HG03060 (cell line): ENCODE measurements at regions not wholly inside any gene's neighbourhood (a gene's known extent, or its start where the extent isn't known, plus 50 kb on each side); places are given as distances from the start of the nearest gene placed in this dataset.
"Not testable (repeated sequence)": the region's sequence is repeated elsewhere in the genome, so short reads cannot be mapped to it uniquely, and the experiment has no call there.

ENCODE experiments used
- ATAC-seq: cut with Tn5 transposase; IDR thresholded peaks from one replicate; pipeline ENCODE4 v1.9.1; 2021; ENCODE audit warnings: low read depth, moderate number of reproducible peaks; ENCODE audit not compliant: unreplicated experiment

DNA sequence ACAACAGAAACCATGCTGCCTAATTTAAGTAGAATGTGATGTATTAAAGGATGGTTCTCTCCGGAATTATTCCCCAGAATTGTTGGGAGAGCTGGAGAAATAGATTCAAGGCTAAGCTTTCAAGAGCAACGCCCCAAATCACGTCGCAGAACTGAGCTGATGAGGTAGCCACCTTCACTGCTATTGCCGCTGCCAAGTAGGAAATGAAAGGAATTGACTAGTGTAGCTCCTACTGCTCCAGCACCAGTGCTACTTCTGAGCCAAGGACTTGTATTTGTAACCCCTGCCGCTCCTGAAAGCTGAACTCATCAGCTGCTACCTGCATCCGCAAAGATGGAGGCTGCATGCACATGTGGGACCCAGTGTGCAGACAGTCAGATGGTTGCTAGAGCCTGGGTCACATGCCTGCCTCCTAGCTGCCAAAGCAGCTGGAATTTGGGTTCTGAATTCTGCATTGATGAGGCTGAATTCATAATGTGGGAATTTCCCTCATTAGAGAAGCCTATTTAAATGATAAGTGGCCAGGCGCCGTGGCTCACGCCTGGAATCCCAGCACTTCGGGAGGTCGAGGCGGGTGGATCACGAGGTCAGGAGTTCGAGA is 173.9 kb downstream of the PDGFRA start:
- ATAC-seq = no peak

DNA sequence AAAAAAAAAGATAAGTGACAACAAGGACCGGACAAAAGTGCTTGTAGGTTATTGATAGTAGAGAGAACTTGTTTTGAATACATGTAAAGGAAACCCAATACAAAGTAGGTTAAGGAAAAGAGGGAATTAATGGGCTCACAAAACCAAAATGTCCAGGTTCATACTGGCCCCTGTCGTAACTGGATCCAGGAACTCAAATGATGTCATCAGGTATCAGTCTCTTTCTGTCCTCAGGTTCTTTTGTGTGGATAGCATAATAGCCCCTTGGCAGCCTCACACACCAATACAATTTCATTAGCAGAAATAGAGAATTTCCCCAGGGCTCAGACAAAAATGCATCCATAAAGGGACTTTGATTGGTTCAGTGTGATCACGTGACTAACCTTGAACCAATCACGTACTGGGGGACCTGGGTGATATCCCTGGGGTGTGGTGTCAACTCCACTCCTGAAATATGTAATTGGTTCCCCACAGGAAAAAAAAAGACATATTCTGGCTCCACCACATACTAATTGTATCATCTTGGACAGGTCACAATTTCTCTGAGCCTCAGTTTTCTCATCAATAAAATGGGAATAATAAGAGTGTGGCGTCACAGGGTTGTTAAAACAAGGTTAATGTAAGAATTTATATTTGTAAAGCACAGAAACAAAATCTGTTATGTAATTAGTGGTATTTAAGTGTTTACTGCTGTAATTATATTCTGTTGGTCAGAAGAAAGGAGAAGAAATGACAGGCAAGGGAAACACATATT is 174.8 kb downstream of the PDGFRA start:
- no peak for ATAC-seq

DNA sequence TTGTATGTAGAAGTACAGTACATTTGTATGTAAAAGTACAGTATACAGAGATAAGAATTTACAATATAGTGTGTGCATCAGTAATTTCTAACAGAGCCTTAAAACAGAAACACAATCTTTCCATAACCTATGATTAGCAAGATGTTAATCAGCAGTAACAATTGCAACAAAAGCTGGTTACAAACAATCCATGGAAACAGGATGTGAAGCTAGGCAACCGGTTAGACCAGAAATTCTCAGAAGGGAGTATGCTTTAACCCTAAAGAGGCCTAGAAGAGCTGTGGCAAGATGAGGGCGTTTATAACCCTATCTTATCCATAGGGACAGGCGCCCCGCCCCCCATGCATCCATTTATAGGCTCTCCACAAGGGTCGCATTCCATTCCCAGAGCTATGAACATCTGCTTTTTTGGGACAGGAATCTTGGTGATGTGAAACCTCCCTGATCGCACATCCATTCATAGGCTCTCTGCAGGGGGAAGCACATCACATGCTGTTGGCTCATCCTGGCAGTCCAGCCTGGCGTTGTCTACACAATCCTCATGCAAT is 180.3 kb downstream of the PDGFRA start:
- ATAC-seq = not testable (repeated sequence)

- no peak for ATAC-seq
These were observed 185.5 kb downstream of the PDGFRA start for GRCh38 chr4:54414545-54414944.

- no peak for ATAC-seq
These were observed 188.4 kb downstream of the PDGFRA start for GRCh38 chr4:54417476-54417875.

DNA sequence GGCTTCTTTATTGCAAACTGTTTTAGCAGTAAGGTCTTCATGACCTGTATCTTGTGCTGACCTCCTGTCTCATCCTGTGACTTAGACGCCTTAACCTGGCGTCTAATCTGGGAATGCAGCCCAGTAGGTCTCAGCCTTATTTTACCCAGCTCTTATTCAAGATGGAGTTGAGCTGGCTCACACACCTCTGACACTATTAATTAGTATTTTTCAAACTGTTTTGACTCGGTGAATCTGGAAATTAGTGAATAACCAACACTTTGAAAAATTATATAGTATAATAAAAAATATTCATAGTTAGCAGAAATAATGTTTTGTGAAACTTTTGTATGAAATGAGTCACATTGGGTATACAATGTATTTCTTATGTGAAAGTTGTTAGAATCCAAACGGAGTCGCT is 189.4 kb downstream of the PDGFRA start:
- no peak for ATAC-seq

DNA sequence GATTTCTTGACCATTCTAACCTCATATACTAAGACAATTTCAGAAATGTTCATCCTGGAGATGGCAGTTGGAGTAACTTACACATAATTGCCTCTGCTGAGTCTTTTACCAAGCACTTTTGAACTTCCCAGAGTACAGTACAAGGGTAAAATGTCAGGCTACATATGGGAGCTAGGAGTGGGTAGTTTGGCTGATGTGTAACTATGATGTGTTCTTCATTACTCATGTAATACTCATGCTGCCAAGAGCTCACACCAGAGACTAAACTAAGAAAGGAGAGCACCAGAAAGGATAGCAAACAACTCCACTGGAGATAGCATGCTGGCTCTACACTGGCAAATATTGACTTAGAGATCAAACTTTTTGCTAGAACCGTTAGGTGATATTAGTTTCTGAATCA is 194.0 kb downstream of the PDGFRA start:
- no peak for ATAC-seq

- no peak for ATAC-seq
These were observed 198.7 kb downstream of the PDGFRA start for GRCh38 chr4:54427826-54428225.

- no peak for ATAC-seq
These were observed 199.8 kb downstream of the PDGFRA start for GRCh38 chr4:54428940-54429339.

DNA sequence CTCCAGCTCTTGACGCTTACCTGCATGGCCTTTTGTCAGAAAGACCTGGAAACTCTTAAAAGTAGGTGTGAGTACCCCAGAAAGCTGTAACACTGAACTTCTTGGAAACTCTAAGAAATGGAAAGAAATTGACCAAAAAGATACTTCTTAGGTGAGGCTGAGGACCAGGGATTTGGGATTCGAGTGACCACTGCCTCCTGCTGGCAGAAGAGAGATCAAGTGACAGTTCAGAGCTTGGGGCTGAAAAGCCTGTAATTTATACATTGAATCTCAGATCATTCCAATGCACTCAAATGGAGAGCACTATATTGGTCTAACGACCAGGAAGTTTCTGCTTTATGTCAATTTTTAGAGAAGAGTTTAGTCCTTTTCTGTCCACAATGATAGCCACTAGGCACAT is 204.6 kb downstream of the PDGFRA start:
- no peak for ATAC-seq

DNA sequence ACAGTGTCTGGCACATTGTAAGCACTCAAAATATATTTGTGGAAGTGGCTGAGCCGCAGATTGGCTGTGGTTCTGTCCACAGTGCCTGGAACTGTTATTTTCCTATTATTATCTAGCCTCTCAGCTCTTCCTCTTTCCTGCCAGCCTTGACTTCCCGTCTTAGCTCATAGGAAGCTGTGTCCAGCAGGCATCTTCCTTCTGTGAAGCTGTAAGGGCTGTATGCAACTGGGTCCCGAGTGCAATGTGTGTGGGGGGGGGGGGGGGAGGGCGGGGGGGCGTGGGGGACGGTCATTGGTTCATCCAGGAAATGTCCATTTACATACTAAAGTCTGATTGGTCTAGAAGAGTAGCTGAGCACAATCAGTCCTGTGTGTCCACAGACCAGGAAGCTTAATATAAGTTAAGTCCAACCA is 210.7 kb downstream of the PDGFRA start:
- ATAC-seq = no peak

GRCh38 chr4:54440394-54441136 is 211.5 kb downstream of the PDGFRA start:
- ATAC-seq = no peak

GRCh38 chr4:54445866-54446265 is 211.9 kb upstream of the KIT start:
- no peak for ATAC-seq

DNA sequence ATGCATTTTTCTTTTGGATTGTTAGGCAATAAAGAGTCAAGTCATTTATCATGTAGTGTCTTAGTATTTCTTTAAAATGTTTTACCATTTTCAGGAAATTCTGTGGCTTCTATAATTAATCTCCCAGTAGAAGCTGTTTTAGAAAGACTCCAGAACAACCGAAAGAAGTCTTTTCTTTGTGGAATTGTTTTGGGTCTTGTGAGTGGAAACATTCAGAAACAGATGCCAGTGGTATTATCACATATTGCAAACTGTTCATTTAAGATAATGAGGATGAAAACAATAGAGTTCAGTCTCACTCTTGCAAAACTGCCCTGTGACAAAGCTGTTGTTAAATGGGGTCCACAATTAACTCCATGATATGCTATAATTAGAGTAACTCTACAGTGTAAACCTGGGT is 211.2 kb upstream of the KIT start:
- no peak for ATAC-seq

DNA sequence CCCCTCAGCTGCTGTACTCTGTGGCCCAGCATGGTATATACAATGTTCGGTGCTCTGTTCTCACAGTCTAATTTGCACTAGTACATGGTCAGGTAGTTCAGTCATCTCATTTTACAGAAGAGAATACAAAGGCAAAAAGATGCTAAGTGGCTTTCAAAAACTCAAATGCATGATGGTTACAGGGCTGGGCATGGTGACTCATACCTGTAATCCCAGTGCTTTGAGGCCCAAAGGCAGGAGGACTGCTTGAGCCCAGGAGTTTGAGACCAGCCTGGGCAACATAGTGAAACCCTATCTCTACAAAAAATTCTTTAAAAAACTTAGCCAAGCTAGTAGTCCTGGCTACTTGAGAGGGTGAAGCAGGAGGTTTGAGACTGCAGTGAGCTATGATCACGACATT is 210.5 kb upstream of the KIT start:
- no peak for ATAC-seq

DNA sequence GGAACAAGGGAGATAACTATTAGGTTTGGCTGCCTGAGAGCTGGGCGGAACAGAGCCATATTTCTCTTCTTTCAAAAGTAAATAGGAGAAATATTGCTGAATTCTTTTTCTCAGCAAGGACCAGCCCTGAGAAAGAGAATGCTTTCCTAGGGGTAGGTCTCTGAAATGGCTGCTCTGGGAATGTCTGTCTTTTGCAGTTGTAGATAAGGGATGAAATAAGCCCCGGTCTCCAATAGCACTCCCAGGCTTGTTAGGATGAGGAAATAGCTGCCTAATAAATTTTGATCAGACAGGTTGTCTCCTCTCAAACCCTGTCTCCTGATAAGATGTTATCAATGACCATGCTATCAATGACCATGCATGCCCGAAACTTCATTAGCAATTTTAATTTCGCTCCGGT is 207.8 kb upstream of the KIT start:
- ATAC-seq = no peak

DNA sequence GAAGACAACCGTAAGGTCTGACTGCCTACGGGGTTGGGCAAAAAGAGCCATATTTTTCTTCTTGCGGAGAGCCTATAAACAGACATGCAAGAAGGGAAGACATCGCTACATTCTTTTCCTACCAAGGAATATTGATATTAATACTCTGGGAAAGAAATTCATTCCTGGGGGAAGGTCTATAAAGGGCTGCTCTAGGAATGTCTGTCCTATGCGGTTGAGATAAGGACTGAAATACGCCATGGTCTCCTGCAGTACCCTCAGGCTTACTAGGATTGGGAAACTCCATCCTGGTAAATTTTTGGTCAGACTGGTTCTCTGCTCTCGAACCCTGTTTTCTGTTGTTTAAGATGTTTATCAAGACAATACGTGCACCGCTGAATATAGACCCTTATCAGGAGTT is 190.8 kb upstream of the KIT start:
- ATAC-seq = not testable (repeated sequence)

- ATAC-seq = no peak
These were observed 184.6 kb upstream of the KIT start for GRCh38 chr4:54473077-54473545.

- no peak for ATAC-seq
These were observed 184.0 kb upstream of the KIT start for GRCh38 chr4:54473798-54474197.

DNA sequence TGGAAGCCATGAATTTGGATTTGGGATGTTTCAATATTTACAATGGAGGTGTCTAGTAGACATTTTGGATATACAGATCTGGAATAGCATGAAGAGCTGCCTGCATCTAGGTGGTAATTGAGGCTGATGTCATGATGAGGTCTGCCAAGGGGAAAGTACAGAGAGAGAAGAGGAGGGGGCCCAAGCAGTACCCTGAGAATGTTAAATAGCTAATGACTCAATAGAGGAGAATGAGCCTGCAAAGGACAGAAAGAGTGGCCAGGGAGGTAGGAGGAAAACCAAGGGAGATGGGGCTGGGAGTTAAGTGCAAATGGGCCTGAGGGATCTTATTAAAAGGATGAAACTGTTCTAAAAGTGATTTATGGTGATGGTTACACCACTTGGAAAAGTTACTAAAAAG is 182.2 kb upstream of the KIT start:
- ATAC-seq = no peak

DNA sequence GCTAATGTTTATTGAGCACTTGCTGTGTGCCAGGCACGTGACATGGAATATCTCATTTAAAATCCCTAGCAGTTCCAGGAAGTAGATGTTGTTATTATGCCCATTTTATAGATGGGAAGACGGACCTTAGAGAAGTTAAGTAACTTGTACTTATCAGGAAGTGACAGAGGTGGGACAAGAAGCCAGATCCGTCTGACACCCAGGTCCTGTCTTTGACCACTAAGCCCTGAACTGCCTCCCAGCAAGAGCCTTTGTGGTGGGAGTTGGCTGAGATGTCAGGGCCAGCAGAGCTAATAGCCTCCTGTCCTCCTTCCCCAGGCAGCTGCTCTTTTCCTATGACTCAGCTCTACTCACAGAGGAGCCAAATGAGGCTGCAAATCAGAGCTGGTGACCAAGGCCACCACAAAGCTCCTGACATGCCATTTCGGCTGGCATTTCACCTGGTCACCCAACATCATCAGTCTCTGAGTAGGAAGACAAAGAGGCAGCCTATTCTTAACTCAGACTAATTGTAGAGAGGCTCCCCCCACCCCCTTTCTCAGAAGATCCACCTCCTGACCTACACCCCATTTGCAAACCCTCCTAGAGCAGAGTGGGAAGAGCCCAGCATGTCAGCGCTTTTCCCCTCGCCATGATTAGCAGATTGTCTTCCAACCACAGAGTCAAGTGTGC is 175.1 kb upstream of the KIT start:
- ATAC-seq = no peak
